ENCODE measurements at regions not wholly inside any gene's neighbourhood (a gene's known extent, or its start where the extent isn't known, plus 50 kb on each side); places are given as distances from the start of the nearest gene placed in this dataset.

GRCh38 chr3:18012933-18013332 lies 270.5 kb upstream of the TBC1D5 start:
- no peak for TF ChIP-seq CTCF (IDR thresholded peaks at IDR 0.05)
- no peak for TF ChIP-seq POLR2AphosphoS5 (IDR thresholded peaks at IDR 0.05; ENCODE audit: low read depth, low read length)
- no peak for TF ChIP-seq ELF1 (IDR thresholded peaks at IDR 0.05)
- no peak for TF ChIP-seq MAX (IDR thresholded peaks at IDR 0.05; ENCODE audit: low read depth)
- no peak for TF ChIP-seq FOSL2 (IDR thresholded peaks at IDR 0.05; ENCODE audit: borderline replicate concordance, low read depth)
- TF ChIP-seq RAD21 (IDR thresholded peaks at IDR 0.05; ENCODE audit: low read length) = no peak
- no peak for TF ChIP-seq REST (IDR thresholded peaks at IDR 0.05; ENCODE audit: low read depth, low read length)
- no peak for TF ChIP-seq JUND (IDR thresholded peaks at IDR 0.05)
- TF ChIP-seq YY1 (IDR thresholded peaks at IDR 0.05; ENCODE audit: low read depth) = no peak
- TF ChIP-seq SMC3 (IDR thresholded peaks at IDR 0.05; ENCODE audit: low read depth, low read length) = no peak
- no peak for TF ChIP-seq USF2 (IDR thresholded peaks at IDR 0.05; ENCODE audit: borderline replicate concordance, low read depth, low read length)
- TF ChIP-seq EZH2phosphoT487 (IDR thresholded peaks at IDR 0.05; ENCODE audit: borderline replicate concordance, low read depth) = no peak

Measured in SK-N-SH (cell line).